ENCODE measurements at regions not wholly inside any gene's neighbourhood (a gene's known extent, or its start where the extent isn't known, plus 50 kb on each side); places are given as distances from the start of the nearest gene placed in this dataset.

GRCh38 chr1:24990136-24990535 is 60.1 kb upstream of the RUNX3 start:
- DNase-seq: no peak

- DNase-seq: no peak
Measured at GRCh38 chr1:24989082-24989481, 59.0 kb upstream of the RUNX3 start.

- DNase-seq: no peak
Measured at GRCh38 chr1:24988558-24988912, 58.5 kb upstream of the RUNX3 start.

GRCh38 chr1:24987875-24988557 is 57.9 kb upstream of the RUNX3 start:
- DNase-seq: no peak

- no peak for DNase-seq
Measured at GRCh38 chr1:24987424-24987823, 57.3 kb upstream of the RUNX3 start.

- peak in 7 of 56 donors; percentile 4 to 44 (median 11) for DNase-seq
Measured at GRCh38 chr1:24986372-24986965, 56.4 kb upstream of the RUNX3 start.

- no peak for DNase-seq
Measured at GRCh38 chr1:24985737-24986136, 55.7 kb upstream of the RUNX3 start.

GRCh38 chr1:24984800-24985522 is 54.9 kb upstream of the RUNX3 start:
- DNase-seq: no peak

- no peak for DNase-seq
Measured at GRCh38 chr1:24984300-24984699, 54.2 kb upstream of the RUNX3 start.

GRCh38 chr1:24983006-24983680 is 53.1 kb upstream of the RUNX3 start:
- no peak for DNase-seq

- no peak for DNase-seq
Measured at GRCh38 chr1:24981631-24982005, 51.5 kb upstream of the RUNX3 start.

- DNase-seq: no peak
Measured at GRCh38 chr1:24980836-24981630, 51.0 kb upstream of the RUNX3 start.
